OCI-LY7 (cell line): ENCODE measurements at regions not wholly inside any gene's neighbourhood (a gene's known extent, or its start where the extent isn't known, plus 50 kb on each side); places are given as distances from the start of the nearest gene placed in this dataset.

Experiments used
- BruUV-seq: library from RNA; stranded (reverse); fragments of 400-500 nt; replicated peaks from 2 replicates; lab custom pipeline; 2021; lab: Mats Ljungman, UMichigan
- CTCF ChIA-PET: fragments of 300-600 bp; sonication (Branson Sonifier 250); formaldehyde crosslinking; loops from one replicate; lab custom pipeline; 2022; ENCODE audit warnings: antibody characterized with exemption; ENCODE audit not compliant: unreplicated experiment; lab: Charles Lee
- POLR2A ChIA-PET: fragments of 300-600 bp; sonication (Branson Sonifier 250); formaldehyde crosslinking; loops from one replicate; lab custom pipeline; 2022; ENCODE audit warnings: antibody characterized with exemption; lab: Charles Lee
- DNase-seq: peaks from one replicate; pipeline ENCODE4 v3.0.0-alpha.2; 2015; ENCODE audit warnings: low spot score
- H2AFZ ChIP-seq: fragments of 200-600 bp; sonication (generic), shearing (Covaris generic); 2 replicates; pipeline ENCODE4 v1.6.1; 2014; ENCODE audit warnings: mild to moderate bottlenecking, antibody characterized with exemption, low read length, moderate library complexity
- H3K27ac ChIP-seq: fragments of 200-600 bp; sonication (generic); 2 replicates; pipeline ENCODE4 v1.5.1; 2014; ENCODE audit warnings: mixed run types, low read depth, mild to moderate bottlenecking, moderate library complexity, low read length, inconsistent platforms; ENCODE audit not compliant: poor library complexity, severe bottlenecking
- H3K36me3 ChIP-seq: fragments of 200-600 bp; sonication (generic); 2 replicates; pipeline ENCODE4 v1.6.1; 2014; ENCODE audit warnings: mild to moderate bottlenecking, antibody characterized with exemption, low read length, moderate library complexity, mixed read lengths; ENCODE audit not compliant: insufficient read depth
- H3K4me1 ChIP-seq: fragments of 200-600 bp; sonication (generic); 2 replicates; pipeline ENCODE4 v1.5.1; 2014; ENCODE audit warnings: mild to moderate bottlenecking, low read length; ENCODE audit not compliant: insufficient read depth, poor library complexity, severe bottlenecking
- H3K4me2 ChIP-seq: fragments of 200-600 bp; sonication (generic); 2 replicates; pipeline ENCODE4 v1.6.1; 2014; ENCODE audit warnings: mild to moderate bottlenecking, low read length
- H3K4me3 ChIP-seq: fragments of 200-600 bp; sonication (generic); 2 replicates; pipeline ENCODE4 v1.5.1; 2014; ENCODE audit warnings: mild to moderate bottlenecking, low read depth, low read length; ENCODE audit not compliant: poor library complexity, severe bottlenecking
- H3K79me2 ChIP-seq: fragments of 200-600 bp; sonication (generic); 2 replicates; pipeline ENCODE4 v1.6.1; 2016; ENCODE audit warnings: low read depth, mild to moderate bottlenecking, low read length, moderate library complexity, mixed read lengths; ENCODE audit not compliant: insufficient read depth
- H3K9me2 ChIP-seq: fragments of 200-600 bp; sonication (generic); 2 replicates; pipeline ENCODE4 v1.6.1; 2016; ENCODE audit warnings: mild to moderate bottlenecking, low read length, mixed read lengths; ENCODE audit not compliant: insufficient read depth
- H3K9me3 ChIP-seq: fragments of 200-600 bp; sonication (generic); 2 replicates; pipeline ENCODE4 v1.6.1; 2014; ENCODE audit warnings: mild to moderate bottlenecking, mixed run types, low read length, mixed read lengths
- H4K20me1 ChIP-seq: fragments of 200-600 bp; sonication (generic); 2 replicates; pipeline ENCODE4 v1.6.1; 2014; ENCODE audit warnings: mild to moderate bottlenecking, antibody characterized with exemption, low read length, moderate library complexity, mixed read lengths; ENCODE audit not compliant: insufficient read depth
- EZH2phosphoT487 ChIP-seq: fragments of 200-600 bp; sonication (generic); IDR thresholded peaks from 2 replicates; pipeline ENCODE4 v1.6.1; 2018; ENCODE audit warnings: low read depth, borderline replicate concordance, mild to moderate bottlenecking, mixed run types, antibody characterized with exemption, low read length, moderate library complexity, mixed read lengths
- intact Hi-C: fragments of 100-400 bp; cut with micrococcal nuclease; formaldehyde crosslinking; loops from one replicate; pipeline ENCODE4 v1.10.0; 2022; ENCODE audit not compliant: unreplicated experiment
- TF ChIP-seq, protein P1 (sequence below): fragments of 200-600 bp; sonication (generic); conservative IDR thresholded peaks from 2 replicates; pipeline ENCODE4 v1.5.1; 2014; ENCODE audit warnings: mild to moderate bottlenecking, antibody characterized with exemption, low read length, moderate library complexity, mixed read lengths

DNA sequence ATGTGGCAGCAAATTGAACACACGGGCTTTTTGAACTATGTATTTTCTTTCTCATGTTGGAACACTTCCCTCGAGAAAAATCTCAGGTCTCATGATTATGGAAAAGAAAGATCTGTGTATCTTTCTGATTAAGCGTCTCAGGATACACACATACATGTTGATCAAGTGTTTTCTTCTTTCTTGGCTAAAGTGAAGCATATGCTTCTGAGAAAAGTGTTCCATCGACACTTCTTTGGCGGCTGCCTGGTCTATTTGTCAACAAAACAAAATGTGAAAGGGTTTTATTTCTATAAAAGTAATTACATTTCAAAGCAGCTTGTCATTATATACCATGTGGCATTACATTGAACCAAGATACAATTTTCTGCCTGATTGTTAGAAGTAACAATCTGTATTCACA is 157.5 kb downstream of the DLEU7 start:
- no peaks in the 10 kb centered on the region for H4K20me1 ChIP-seq
- intact Hi-C loops = no loop called here
- H3K4me1 ChIP-seq = no peaks in the 10 kb centered on the region
- H3K4me3 ChIP-seq = no peak overlapping the region
- POLR2A ChIA-PET = interaction anchor here (0.5 to 1.3 kb wide), 6 partner anchors 13 to 617 kb away, joined by 3 to 4 read pairs (median 3); no protein-coding TSS in a partner anchor
- H3K79me2 ChIP-seq = no peaks in the 10 kb centered on the region
- no peak overlapping the region for H3K4me2 ChIP-seq
- CTCF ChIA-PET = no interaction called here
- no peaks in the 10 kb centered on the region for H3K36me3 ChIP-seq
- H3K9me2 ChIP-seq = no peaks in the 10 kb centered on the region
- no peak for DNase-seq
- TF ChIP-seq EZH2phosphoT487 = no peak
- TF ChIP-seq, protein P1, sequence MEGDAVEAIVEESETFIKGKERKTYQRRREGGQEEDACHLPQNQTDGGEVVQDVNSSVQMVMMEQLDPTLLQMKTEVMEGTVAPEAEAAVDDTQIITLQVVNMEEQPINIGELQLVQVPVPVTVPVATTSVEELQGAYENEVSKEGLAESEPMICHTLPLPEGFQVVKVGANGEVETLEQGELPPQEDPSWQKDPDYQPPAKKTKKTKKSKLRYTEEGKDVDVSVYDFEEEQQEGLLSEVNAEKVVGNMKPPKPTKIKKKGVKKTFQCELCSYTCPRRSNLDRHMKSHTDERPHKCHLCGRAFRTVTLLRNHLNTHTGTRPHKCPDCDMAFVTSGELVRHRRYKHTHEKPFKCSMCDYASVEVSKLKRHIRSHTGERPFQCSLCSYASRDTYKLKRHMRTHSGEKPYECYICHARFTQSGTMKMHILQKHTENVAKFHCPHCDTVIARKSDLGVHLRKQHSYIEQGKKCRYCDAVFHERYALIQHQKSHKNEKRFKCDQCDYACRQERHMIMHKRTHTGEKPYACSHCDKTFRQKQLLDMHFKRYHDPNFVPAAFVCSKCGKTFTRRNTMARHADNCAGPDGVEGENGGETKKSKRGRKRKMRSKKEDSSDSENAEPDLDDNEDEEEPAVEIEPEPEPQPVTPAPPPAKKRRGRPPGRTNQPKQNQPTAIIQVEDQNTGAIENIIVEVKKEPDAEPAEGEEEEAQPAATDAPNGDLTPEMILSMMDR = no peak
- no peak overlapping the region for H2AFZ ChIP-seq
- no peaks in the 10 kb centered on the region for H3K9me3 ChIP-seq
- no peak overlapping the region for H3K27ac ChIP-seq
- no TSS peak for BruUV-seq

DNA sequence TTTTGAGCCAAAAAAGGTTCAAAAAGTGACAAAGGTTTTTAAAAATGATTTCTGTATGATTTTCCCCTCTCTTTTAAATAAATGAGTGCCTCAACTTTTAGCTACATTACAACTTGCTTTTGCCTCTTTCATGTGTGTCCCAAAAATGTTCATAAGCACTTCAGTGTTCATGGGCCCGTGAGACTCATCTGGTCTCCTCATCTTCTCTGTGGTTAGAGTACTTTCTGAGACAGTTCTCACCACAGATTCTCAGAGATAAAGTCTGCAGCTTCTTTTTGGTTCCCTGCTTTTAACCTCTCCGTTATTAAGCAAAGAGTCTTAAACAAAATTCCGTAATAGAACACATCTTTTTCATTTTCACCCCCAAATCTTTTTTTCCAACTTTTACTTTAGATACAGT is 156.9 kb downstream of the DLEU7 start:
- TF ChIP-seq, protein P1 = no peak
- TF ChIP-seq EZH2phosphoT487 = no peak
- Histone ChIP-seq H3K36me3 (no peaks in the 10 kb centered on the region), H3K79me2 (no peaks in the 10 kb centered on the region), H3K9me2 (no peaks in the 10 kb centered on the region), H3K4me2 (no peak overlapping the region), H3K4me3 (no peak overlapping the region), H4K20me1 (no peaks in the 10 kb centered on the region), H3K4me1 (no peaks in the 10 kb centered on the region), H3K9me3 (no peaks in the 10 kb centered on the region), H3K27ac (no peak overlapping the region), H2AFZ (no peak overlapping the region)
- no TSS peak for BruUV-seq
- intact Hi-C loops = no loop called here
- ChIA-PET POLR2A (interaction anchor here (0.5 to 1.0 kb wide), 3 partner anchors 14 to 149 kb away, joined by 3 read pairs; no protein-coding TSS in a partner anchor), CTCF (no interaction called here)
- DNase-seq = no peak

GRCh38 chr13:50687545-50687944 is 155.9 kb downstream of the DLEU7 start:
- intact Hi-C loops = no loop called here
- ChIA-PET CTCF (no interaction called here), POLR2A (interaction anchor here (0.9 to 1.1 kb wide), 3 partner anchors 21 to 1429 kb away, joined by 3 to 4 read pairs (median 3); no protein-coding TSS in a partner anchor)
- no peak overlapping the region for H2AFZ ChIP-seq
- H3K79me2 ChIP-seq = no peaks in the 10 kb centered on the region
- no peak overlapping the region for H3K4me2 ChIP-seq
- no peaks in the 10 kb centered on the region for H3K9me3 ChIP-seq
- no peaks in the 10 kb centered on the region for H3K36me3 ChIP-seq
- H3K4me1 ChIP-seq = no peaks in the 10 kb centered on the region
- no peak overlapping the region for H3K27ac ChIP-seq
- DNase-seq = no peak
- BruUV-seq = no TSS peak
- TF ChIP-seq, protein P1 = no peak
- TF ChIP-seq EZH2phosphoT487 = no peak
- H4K20me1 ChIP-seq = no peaks in the 10 kb centered on the region
- no peaks in the 10 kb centered on the region for H3K9me2 ChIP-seq
- no peak overlapping the region for H3K4me3 ChIP-seq
